ENCODE measurements at regions not wholly inside any gene's neighbourhood (a gene's known extent, or its start where the extent isn't known, plus 50 kb on each side); places are given as distances from the start of the nearest gene placed in this dataset.

DNA sequence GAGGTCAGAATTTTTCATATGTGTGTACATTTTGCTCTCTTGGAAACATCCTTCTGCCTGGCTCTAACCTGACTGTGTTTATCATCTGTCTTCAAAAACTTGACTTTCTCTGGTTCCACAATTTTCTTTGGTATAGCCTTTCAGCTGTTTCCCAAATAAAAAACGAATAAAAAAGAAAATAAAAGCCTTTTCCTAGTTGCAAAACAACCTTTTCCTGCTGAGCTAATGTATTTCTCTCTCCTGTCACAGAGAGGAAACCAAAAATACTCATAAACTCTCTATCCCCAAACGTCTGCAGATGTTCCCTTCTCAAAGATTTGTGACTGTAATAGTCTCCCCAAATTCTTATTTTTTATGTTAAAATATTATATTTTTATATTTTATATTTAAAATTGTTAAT, 505.3 kb upstream of the SLC39A10 start (continued):
- TF ChIP-seq, protein P1, sequence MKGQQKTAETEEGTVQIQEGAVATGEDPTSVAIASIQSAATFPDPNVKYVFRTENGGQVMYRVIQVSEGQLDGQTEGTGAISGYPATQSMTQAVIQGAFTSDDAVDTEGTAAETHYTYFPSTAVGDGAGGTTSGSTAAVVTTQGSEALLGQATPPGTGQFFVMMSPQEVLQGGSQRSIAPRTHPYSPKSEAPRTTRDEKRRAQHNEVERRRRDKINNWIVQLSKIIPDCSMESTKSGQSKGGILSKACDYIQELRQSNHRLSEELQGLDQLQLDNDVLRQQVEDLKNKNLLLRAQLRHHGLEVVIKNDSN (IDR thresholded peaks at IDR 0.05; ENCODE audit: borderline replicate concordance, low read depth): no peak
- TF ChIP-seq RCOR1 (IDR thresholded peaks at IDR 0.05; ENCODE audit: low read length) (no peak), TCF12 (IDR thresholded peaks at IDR 0.05) (no peak), POLR2AphosphoS5 (IDR thresholded peaks at IDR 0.05; ENCODE audit: low read depth, low read length) (no peak), TAF1 (IDR thresholded peaks at IDR 0.05; ENCODE audit: borderline replicate concordance, low read depth, low read length) (no peak)
- TF ChIP-seq, protein P2, sequence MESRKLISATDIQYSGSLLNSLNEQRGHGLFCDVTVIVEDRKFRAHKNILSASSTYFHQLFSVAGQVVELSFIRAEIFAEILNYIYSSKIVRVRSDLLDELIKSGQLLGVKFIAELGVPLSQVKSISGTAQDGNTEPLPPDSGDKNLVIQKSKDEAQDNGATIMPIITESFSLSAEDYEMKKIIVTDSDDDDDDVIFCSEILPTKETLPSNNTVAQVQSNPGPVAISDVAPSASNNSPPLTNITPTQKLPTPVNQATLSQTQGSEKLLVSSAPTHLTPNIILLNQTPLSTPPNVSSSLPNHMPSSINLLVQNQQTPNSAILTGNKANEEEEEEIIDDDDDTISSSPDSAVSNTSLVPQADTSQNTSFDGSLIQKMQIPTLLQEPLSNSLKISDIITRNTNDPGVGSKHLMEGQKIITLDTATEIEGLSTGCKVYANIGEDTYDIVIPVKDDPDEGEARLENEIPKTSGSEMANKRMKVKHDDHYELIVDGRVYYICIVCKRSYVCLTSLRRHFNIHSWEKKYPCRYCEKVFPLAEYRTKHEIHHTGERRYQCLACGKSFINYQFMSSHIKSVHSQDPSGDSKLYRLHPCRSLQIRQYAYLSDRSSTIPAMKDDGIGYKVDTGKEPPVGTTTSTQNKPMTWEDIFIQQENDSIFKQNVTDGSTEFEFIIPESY (IDR thresholded peaks at IDR 0.05; ENCODE audit: borderline replicate concordance, low read depth): no peak

DNA sequence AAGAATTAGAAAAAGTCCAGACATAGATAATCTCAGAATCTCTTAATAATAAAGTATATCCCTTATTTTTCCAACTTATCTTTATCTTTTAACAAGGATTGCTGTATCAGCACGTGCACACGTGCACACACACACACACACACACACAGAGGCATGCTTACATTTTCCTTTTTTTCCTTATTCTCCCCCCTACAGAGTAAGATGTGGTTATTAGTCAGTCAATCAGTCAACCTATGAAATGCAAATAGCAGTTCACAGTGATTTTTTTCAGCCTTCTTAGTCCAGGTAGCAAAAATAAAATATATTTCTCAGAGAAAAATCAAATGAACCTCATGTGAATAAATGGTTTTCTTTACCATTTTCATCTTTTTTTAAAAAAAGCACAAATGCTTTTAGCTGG, 506.2 kb upstream of the SLC39A10 start:
- Histone ChIP-seq H3K27ac (ENCODE audit: low read depth in 2 of 2, low read length in 1 of 2) (no peak overlapping the region), H3K9ac (no peak overlapping the region), H3K9me2 (no peaks in the 10 kb centered on the region), H3K4me3 (ENCODE audit: low read depth in 2 of 2, low read length in 1 of 2) (no peak overlapping the region), H2AFZ (ENCODE audit: low read depth) (no peak overlapping the region), H3K27me3 (ENCODE audit: insufficient read depth) (no peaks in the 10 kb centered on the region), H3F3A (replicated peaks; ENCODE audit: insufficient read depth) (no peaks in the 10 kb centered on the region), H3K9me3 (no peaks in the 10 kb centered on the region), H3K79me2 (ENCODE audit: insufficient read depth) (no peaks in the 10 kb centered on the region), H3K4me1 (ENCODE audit: control insufficient read depth in 1 of 2, insufficient read depth in 2 of 2, low read depth in 1 of 2, low read length in 1 of 2) (no peaks in the 10 kb centered on the region; a peak in 1 of 4 replicates), H3K36me3 (replicated peaks in 1 of 2; ENCODE audit: control insufficient read depth in 1 of 2, insufficient read depth in 2 of 2, low read length in 1 of 2) (no peaks in the 10 kb centered on the region), H3K4me2 (no peak overlapping the region), H4K20me1 (ENCODE audit: insufficient read depth) (no peaks in the 10 kb centered on the region)
- 56% methylated on average over 2 of the region's 2 CpGs for WGBS (ENCODE audit: low lambda C conversion rate)
- DNase-seq: no peak
- ChIA-PET POLR2A (no interaction called here), CTCF (no interaction called here)
- TF ChIP-seq TCF12 (IDR thresholded peaks at IDR 0.05) (no peak), FOXJ3 (CRISPR knock-in tag; IDR thresholded peaks at IDR 0.05) (no peak)
- TF ChIP-seq, protein P1 (IDR thresholded peaks at IDR 0.05; ENCODE audit: borderline replicate concordance, low read depth): no peak

DNA sequence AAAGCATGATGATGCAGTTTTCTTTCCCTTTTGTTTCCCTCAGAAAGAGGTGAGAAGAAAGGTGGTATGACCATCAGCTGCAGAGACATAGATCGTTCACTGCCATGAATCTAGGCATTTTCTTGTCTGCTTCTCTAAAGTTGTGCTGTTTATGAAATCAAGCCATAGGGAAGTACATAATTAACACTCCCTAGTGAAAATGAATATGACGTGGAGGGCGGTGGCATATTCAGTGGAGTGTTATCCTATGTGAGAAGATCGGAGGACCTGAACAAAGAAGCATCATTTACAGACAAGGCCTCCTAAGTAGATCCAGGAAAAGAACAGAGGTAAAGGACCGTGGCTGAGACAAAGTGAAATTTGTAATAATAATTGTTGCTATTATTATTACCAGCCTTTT, 509.0 kb upstream of the SLC39A10 start:
- H3K4me3 ChIP-seq (ENCODE audit: low read depth in 2 of 2, low read length in 1 of 2): no peak overlapping the region
- 35% methylated on average over 5 of the region's 5 CpGs for WGBS (ENCODE audit: low lambda C conversion rate)
- no peaks in the 10 kb centered on the region for H3K79me2 ChIP-seq (ENCODE audit: insufficient read depth)
- no peaks in the 10 kb centered on the region for H3K9me3 ChIP-seq
- no peaks in the 10 kb centered on the region for H3F3A ChIP-seq (replicated peaks; ENCODE audit: insufficient read depth)
- no peak overlapping the region for H3K4me2 ChIP-seq
- no peaks in the 10 kb centered on the region for H3K27me3 ChIP-seq (ENCODE audit: insufficient read depth)
- POLR2A ChIA-PET: no interaction called here
- CTCF ChIA-PET: no interaction called here
- no peak overlapping the region for H2AFZ ChIP-seq (ENCODE audit: low read depth)
- no peak for TF ChIP-seq MXI1 (IDR thresholded peaks at IDR 0.05; ENCODE audit: low read depth, low read length)
- no peak for TF ChIP-seq GATA2 (CRISPR knock-in tag; IDR thresholded peaks at IDR 0.05)
- TF ChIP-seq FOXM1 (IDR thresholded peaks at IDR 0.05; ENCODE audit: low read depth): no peak
- TF ChIP-seq RFX5 (IDR thresholded peaks at IDR 0.05; ENCODE audit: low read length): no peak
- no peak for TF ChIP-seq TEAD4 (IDR thresholded peaks at IDR 0.05; ENCODE audit: borderline replicate concordance, insufficient read depth)
- no peak for TF ChIP-seq POLR2AphosphoS5 (IDR thresholded peaks at IDR 0.05; ENCODE audit: low read depth, low read length)
- TF ChIP-seq ELF1 (IDR thresholded peaks at IDR 0.05): no peak
- no peak for TF ChIP-seq MEF2A (IDR thresholded peaks at IDR 0.05; ENCODE audit: borderline replicate concordance, low read depth)
- TF ChIP-seq, protein P3, sequence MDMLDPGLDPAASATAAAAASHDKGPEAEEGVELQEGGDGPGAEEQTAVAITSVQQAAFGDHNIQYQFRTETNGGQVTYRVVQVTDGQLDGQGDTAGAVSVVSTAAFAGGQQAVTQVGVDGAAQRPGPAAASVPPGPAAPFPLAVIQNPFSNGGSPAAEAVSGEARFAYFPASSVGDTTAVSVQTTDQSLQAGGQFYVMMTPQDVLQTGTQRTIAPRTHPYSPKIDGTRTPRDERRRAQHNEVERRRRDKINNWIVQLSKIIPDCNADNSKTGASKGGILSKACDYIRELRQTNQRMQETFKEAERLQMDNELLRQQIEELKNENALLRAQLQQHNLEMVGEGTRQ (IDR thresholded peaks at IDR 0.05; ENCODE audit: borderline replicate concordance, low read depth, low read length): no peak
- no peak for TF ChIP-seq TCF12 (IDR thresholded peaks at IDR 0.05)
- TF ChIP-seq, protein P4, sequence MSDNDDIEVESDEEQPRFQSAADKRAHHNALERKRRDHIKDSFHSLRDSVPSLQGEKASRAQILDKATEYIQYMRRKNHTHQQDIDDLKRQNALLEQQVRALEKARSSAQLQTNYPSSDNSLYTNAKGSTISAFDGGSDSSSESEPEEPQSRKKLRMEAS (IDR thresholded peaks at IDR 0.05; ENCODE audit: low read depth): no peak
- no peak for TF ChIP-seq RCOR1 (IDR thresholded peaks at IDR 0.05; ENCODE audit: low read length)
- no peak for TF ChIP-seq EP300 (IDR thresholded peaks at IDR 0.05; ENCODE audit: borderline replicate concordance in 1 of 2, low read depth in 1 of 2, low read length in 1 of 2)
- TF ChIP-seq EZH2phosphoT487 (IDR thresholded peaks at IDR 0.05; ENCODE audit: borderline replicate concordance, low read depth): no peak
- TF ChIP-seq, protein P5, sequence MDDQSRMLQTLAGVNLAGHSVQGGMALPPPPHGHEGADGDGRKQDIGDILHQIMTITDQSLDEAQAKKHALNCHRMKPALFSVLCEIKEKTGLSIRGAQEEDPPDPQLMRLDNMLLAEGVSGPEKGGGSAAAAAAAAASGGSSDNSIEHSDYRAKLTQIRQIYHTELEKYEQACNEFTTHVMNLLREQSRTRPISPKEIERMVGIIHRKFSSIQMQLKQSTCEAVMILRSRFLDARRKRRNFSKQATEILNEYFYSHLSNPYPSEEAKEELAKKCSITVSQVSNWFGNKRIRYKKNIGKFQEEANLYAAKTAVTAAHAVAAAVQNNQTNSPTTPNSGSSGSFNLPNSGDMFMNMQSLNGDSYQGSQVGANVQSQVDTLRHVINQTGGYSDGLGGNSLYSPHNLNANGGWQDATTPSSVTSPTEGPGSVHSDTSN (IDR thresholded peaks at IDR 0.05): no peak
- no peak for TF ChIP-seq YY1 (IDR thresholded peaks at IDR 0.05; ENCODE audit: low read depth)
- TF ChIP-seq NFIC (IDR thresholded peaks at IDR 0.05; ENCODE audit: borderline replicate concordance): no peak
- no peaks in the 10 kb centered on the region for H3K9me2 ChIP-seq
- no peak overlapping the region for H3K9ac ChIP-seq
- DNase-seq: no peak
- H4K20me1 ChIP-seq (ENCODE audit: insufficient read depth): no peaks in the 10 kb centered on the region
- H3K27ac ChIP-seq (ENCODE audit: low read depth in 2 of 2, low read length in 1 of 2): no peak overlapping the region
- H3K36me3 ChIP-seq (replicated peaks in 1 of 2; ENCODE audit: control insufficient read depth in 1 of 2, insufficient read depth in 2 of 2, low read length in 1 of 2): no peaks in the 10 kb centered on the region
- H3K4me1 ChIP-seq (ENCODE audit: control insufficient read depth in 1 of 2, insufficient read depth in 2 of 2, low read depth in 1 of 2, low read length in 1 of 2): no peaks in the 10 kb centered on the region; a peak in 1 of 4 replicates
